Neural cell (in vitro differentiated cells): ENCODE measurements at regions not wholly inside any gene's neighbourhood (a gene's known extent, or its start where the extent isn't known, plus 50 kb on each side); places are given as distances from the start of the nearest gene placed in this dataset.

ENCODE experiments used
- H2AFZ ChIP-seq: fragments of 200-600, 300-800 bp; sonication (generic), shearing (Covaris generic); 2 replicates; pipeline ENCODE4 v1.6.0; 2014; ENCODE audit warnings: low read depth, mild to moderate bottlenecking, antibody characterized with exemption, low read length, moderate library complexity
- H3F3A ChIP-seq: fragments of 200-600 bp; shearing (Covaris generic); 2 replicates; pipeline ENCODE4 v1.6.1; 2016; ENCODE audit warnings: mild to moderate bottlenecking, moderate library complexity, mixed read lengths, antibody characterized with exemption, low read length; ENCODE audit not compliant: insufficient read depth, poor library complexity, severe bottlenecking
- H3K27ac ChIP-seq: fragments of 200-600, 300-800 bp; sonication (generic), shearing (Covaris generic); 2 replicates; pipeline ENCODE4 v1.5.1; 2014; ENCODE audit warnings: mild to moderate bottlenecking, low read length, moderate library complexity
- H3K27me3 ChIP-seq: fragments of 300-800, 200-600 bp; sonication (generic), shearing (Covaris generic); 2 replicates; pipeline ENCODE4 v1.6.0; 2014; ENCODE audit warnings: mild to moderate bottlenecking, low read depth, low read length, moderate library complexity; ENCODE audit not compliant: insufficient read depth
- H3K36me3 ChIP-seq: fragments of 300-800, 200-600 bp; sonication (generic), shearing (Covaris generic); 2 replicates; pipeline ENCODE4 v1.5.1; 2014; ENCODE audit warnings: mild to moderate bottlenecking, antibody characterized with exemption, low read length, moderate library complexity; ENCODE audit not compliant: insufficient read depth
- H3K4me2 ChIP-seq: fragments of 300-800, 200-600 bp; sonication (generic), shearing (Covaris generic); 2 replicates; pipeline ENCODE4 v1.6.0; 2014; ENCODE audit warnings: mild to moderate bottlenecking, low read length
- H3K4me3 ChIP-seq: fragments of 300-800, 200-600 bp; sonication (generic), shearing (Covaris generic); 2 replicates; pipeline ENCODE4 v1.5.1; 2014; ENCODE audit warnings: mild to moderate bottlenecking, low read length, moderate library complexity
- H3K79me2 ChIP-seq: fragments of 200-600 bp; shearing (Covaris generic); replicated peaks from 2 replicates; pipeline ENCODE4 v1.6.0; 2014; ENCODE audit warnings: mild to moderate bottlenecking, low read length, moderate library complexity; ENCODE audit not compliant: insufficient read depth
- H3K9ac ChIP-seq: fragments of 300-800, 200-600 bp; sonication (generic), shearing (Covaris generic); 2 replicates; pipeline ENCODE4 v1.6.1; 2016; ENCODE audit warnings: mild to moderate bottlenecking, low read length, mixed read lengths
- H3K9me2 ChIP-seq: fragments of 200-600 bp; shearing (Covaris generic); 2 replicates; pipeline ENCODE4 v1.6.1; 2016; ENCODE audit warnings: mild to moderate bottlenecking, low read length, mixed read lengths; ENCODE audit not compliant: insufficient read depth
- H3K9me3 ChIP-seq: fragments of 200-600, 300-800 bp; sonication (generic), shearing (Covaris generic); 2 replicates; pipeline ENCODE4 v1.6.1; 2016; ENCODE audit warnings: mild to moderate bottlenecking, mixed run types, low read length, moderate library complexity, mixed read lengths
- H4K20me1 ChIP-seq: fragments of 200-600 bp; shearing (Covaris generic); 2 replicates; pipeline ENCODE4 v1.6.1; 2016; ENCODE audit warnings: mild to moderate bottlenecking, mixed run types; ENCODE audit not compliant: insufficient read depth
- EP300 ChIP-seq: fragments of 450-650 bp; conservative IDR thresholded peaks from 2 replicates; pipeline ENCODE4 v1.6.1; 2014; ENCODE audit warnings: antibody characterized with exemption, mild to moderate bottlenecking, moderate library complexity; ENCODE audit not compliant: poor library complexity, severe bottlenecking
- EZH2 ChIP-seq: fragments of 200-600, 300-800 bp; shearing (Covaris generic), sonication (generic); IDR thresholded peaks from 2 replicates; pipeline ENCODE4 v1.6.1; 2014; ENCODE audit warnings: antibody characterized with exemption, low read length, borderline replicate concordance, mild to moderate bottlenecking; ENCODE audit not compliant: insufficient read depth, poor library complexity, severe bottlenecking
- MXI1 ChIP-seq: fragments of 450-650 bp; conservative IDR thresholded peaks from 2 replicates; pipeline ENCODE4 v1.6.1; 2014; ENCODE audit warnings: antibody characterized with exemption, mild to moderate bottlenecking; ENCODE audit not compliant: poor library complexity, severe bottlenecking
- POLR2AphosphoS5 ChIP-seq: IDR thresholded peaks from 2 replicates; pipeline ENCODE4 v1.6.1; 2012
- RAD21 ChIP-seq: fragments of 450-650 bp; conservative IDR thresholded peaks from 2 replicates; pipeline ENCODE4 v1.6.1; 2014; ENCODE audit warnings: antibody characterized with exemption, mild to moderate bottlenecking, moderate library complexity
- SMC3 ChIP-seq: fragments of 450-650 bp; conservative IDR thresholded peaks from 2 replicates; pipeline ENCODE4 v1.6.1; 2014; ENCODE audit warnings: antibody characterized with exemption, mild to moderate bottlenecking, moderate library complexity; ENCODE audit not compliant: poor library complexity
- TAF1 ChIP-seq: IDR thresholded peaks from 2 replicates; pipeline ENCODE4 v1.6.1; 2012; ENCODE audit warnings: low read depth
- TF ChIP-seq, protein P1 (sequence below): IDR thresholded peaks from 2 replicates; pipeline ENCODE4 v1.6.1; 2012; ENCODE audit warnings: borderline replicate concordance
- TF ChIP-seq, protein P2 (sequence below): fragments of 450-650 bp; IDR thresholded peaks from 2 replicates; pipeline ENCODE4 v1.5.1; 2014; ENCODE audit warnings: antibody characterized with exemption, mild to moderate bottlenecking, moderate library complexity; ENCODE audit not compliant: poor library complexity, severe bottlenecking

DNA sequence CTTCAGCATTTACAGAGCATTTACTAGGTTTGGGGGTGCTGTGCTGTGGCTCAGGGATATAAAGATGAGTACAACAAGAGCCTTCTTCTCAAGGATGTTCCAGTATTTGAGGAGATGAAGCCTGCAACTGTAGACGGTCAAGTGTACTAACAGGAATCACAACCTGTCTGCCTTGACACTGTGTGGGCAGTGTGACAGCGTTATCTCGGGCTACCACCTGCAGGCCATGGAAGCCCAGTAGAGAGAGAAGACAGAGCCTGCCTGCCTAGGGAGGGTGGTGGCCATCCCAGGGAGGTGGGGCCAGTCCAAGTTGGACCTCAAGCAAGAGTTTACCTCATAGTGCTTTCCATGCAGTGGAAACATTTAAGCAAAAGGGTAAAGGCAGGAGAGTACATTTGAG, 215.1 kb upstream of the ASIC2 start:
- H3K9me2 ChIP-seq, result no peaks in the 10 kb centered on the region
- H3K9me3 ChIP-seq, result no peaks in the 10 kb centered on the region
- no peaks in the 10 kb centered on the region for H3K27me3 ChIP-seq
- H4K20me1 ChIP-seq, result no peaks in the 10 kb centered on the region
- no peak overlapping the region for H2AFZ ChIP-seq
- no peak for TF ChIP-seq SMC3
- TF ChIP-seq EZH2, result no peak
- TF ChIP-seq MXI1, result no peak
- TF ChIP-seq, protein P1, sequence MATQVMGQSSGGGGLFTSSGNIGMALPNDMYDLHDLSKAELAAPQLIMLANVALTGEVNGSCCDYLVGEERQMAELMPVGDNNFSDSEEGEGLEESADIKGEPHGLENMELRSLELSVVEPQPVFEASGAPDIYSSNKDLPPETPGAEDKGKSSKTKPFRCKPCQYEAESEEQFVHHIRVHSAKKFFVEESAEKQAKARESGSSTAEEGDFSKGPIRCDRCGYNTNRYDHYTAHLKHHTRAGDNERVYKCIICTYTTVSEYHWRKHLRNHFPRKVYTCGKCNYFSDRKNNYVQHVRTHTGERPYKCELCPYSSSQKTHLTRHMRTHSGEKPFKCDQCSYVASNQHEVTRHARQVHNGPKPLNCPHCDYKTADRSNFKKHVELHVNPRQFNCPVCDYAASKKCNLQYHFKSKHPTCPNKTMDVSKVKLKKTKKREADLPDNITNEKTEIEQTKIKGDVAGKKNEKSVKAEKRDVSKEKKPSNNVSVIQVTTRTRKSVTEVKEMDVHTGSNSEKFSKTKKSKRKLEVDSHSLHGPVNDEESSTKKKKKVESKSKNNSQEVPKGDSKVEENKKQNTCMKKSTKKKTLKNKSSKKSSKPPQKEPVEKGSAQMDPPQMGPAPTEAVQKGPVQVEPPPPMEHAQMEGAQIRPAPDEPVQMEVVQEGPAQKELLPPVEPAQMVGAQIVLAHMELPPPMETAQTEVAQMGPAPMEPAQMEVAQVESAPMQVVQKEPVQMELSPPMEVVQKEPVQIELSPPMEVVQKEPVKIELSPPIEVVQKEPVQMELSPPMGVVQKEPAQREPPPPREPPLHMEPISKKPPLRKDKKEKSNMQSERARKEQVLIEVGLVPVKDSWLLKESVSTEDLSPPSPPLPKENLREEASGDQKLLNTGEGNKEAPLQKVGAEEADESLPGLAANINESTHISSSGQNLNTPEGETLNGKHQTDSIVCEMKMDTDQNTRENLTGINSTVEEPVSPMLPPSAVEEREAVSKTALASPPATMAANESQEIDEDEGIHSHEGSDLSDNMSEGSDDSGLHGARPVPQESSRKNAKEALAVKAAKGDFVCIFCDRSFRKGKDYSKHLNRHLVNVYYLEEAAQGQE, result no peak
- no peak for TF ChIP-seq EP300
- no peak for TF ChIP-seq TAF1
- no peak for TF ChIP-seq POLR2AphosphoS5
- TF ChIP-seq, protein P2, sequence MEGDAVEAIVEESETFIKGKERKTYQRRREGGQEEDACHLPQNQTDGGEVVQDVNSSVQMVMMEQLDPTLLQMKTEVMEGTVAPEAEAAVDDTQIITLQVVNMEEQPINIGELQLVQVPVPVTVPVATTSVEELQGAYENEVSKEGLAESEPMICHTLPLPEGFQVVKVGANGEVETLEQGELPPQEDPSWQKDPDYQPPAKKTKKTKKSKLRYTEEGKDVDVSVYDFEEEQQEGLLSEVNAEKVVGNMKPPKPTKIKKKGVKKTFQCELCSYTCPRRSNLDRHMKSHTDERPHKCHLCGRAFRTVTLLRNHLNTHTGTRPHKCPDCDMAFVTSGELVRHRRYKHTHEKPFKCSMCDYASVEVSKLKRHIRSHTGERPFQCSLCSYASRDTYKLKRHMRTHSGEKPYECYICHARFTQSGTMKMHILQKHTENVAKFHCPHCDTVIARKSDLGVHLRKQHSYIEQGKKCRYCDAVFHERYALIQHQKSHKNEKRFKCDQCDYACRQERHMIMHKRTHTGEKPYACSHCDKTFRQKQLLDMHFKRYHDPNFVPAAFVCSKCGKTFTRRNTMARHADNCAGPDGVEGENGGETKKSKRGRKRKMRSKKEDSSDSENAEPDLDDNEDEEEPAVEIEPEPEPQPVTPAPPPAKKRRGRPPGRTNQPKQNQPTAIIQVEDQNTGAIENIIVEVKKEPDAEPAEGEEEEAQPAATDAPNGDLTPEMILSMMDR, result no peak
- TF ChIP-seq RAD21, result no peak
- H3K79me2 ChIP-seq, result no peaks in the 10 kb centered on the region
- no peaks in the 10 kb centered on the region for H3F3A ChIP-seq
- H3K27ac ChIP-seq, result no peak overlapping the region
- H3K4me2 ChIP-seq, result no peak overlapping the region
- no peaks in the 10 kb centered on the region for H3K36me3 ChIP-seq
- H3K4me3 ChIP-seq, result no peak overlapping the region
- no peak overlapping the region for H3K9ac ChIP-seq

DNA sequence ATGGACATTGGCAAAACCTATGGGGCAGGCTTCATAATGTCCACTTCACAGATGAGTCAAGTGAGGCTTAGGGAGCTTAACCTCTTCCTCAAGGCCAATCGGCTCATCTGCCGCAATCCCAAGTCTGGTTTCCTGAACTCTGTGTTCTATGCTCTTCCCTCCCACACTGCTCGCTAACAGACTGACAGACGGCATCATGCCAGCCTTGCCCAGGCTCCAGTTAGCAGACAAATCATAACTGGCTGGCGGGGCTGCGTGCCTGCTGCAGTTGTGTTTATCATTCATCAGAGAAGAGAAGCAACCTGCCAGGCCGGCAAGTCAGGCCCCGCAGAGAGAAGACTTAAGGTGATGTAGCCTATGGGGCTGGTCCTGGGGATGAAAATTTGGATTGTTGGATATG, 216.2 kb upstream of the ASIC2 start:
- Histone ChIP-seq H3K36me3 (no peaks in the 10 kb centered on the region), H3K79me2 (no peaks in the 10 kb centered on the region), H3K4me2 (no peak overlapping the region), H3K9ac (no peak overlapping the region), H2AFZ (no peak overlapping the region), H3F3A (no peaks in the 10 kb centered on the region), H3K27ac (no peak overlapping the region), H3K4me3 (no peak overlapping the region), H3K9me3 (no peaks in the 10 kb centered on the region), H3K9me2 (no peaks in the 10 kb centered on the region), H3K27me3 (no peaks in the 10 kb centered on the region), H4K20me1 (no peaks in the 10 kb centered on the region)
- TF ChIP-seq POLR2AphosphoS5 (no peak), RAD21 (no peak), EP300 (no peak), SMC3 (no peak), EZH2 (no peak), TAF1 (no peak)
- TF ChIP-seq, protein P1, result no peak
